SK-N-SH treated with all-trans-retinoic acid at 6 μM for 48 hours (cell line): ENCODE measurements at regions not wholly inside any gene's neighbourhood (a gene's known extent, or its start where the extent isn't known, plus 50 kb on each side); places are given as distances from the start of the nearest gene placed in this dataset.

ENCODE experiments used
- ATAC-seq: fragments of 200-7000 bp; cut with Tn5 transposase; 3 replicates; pipeline ENCODE4 v1.9.1; 2020; ENCODE audit warnings: mild to moderate bottlenecking, moderate library complexity
- ARNTL ChIP-seq: fragments of 450-650 bp; formaldehyde crosslinking; IDR thresholded peaks from 2 replicates; pipeline ENCODE4 v1.5.0; 2020; ENCODE audit warnings: low read depth, mild to moderate bottlenecking, moderate library complexity, borderline replicate concordance
- BACH2 ChIP-seq: fragments of 250-450 bp; sonication (Bioruptor Pico); IDR thresholded peaks from 2 replicates; pipeline ENCODE4 v1.9.0; 2021; ENCODE audit warnings: mild to moderate bottlenecking, borderline replicate concordance
- CSDC2 ChIP-seq: fragments of 250-450 bp; sonication (Bioruptor Pico); IDR thresholded peaks from 2 replicates; pipeline ENCODE4 v1.5.0; 2020; ENCODE audit warnings: mild to moderate bottlenecking, moderate library complexity
- CSRNP3 ChIP-seq: fragments of 250-450 bp; sonication (Bioruptor Pico); IDR thresholded peaks from 2 replicates; pipeline ENCODE4 v1.5.1; 2021; ENCODE audit warnings: mild to moderate bottlenecking, moderate library complexity
- GLIS3 ChIP-seq: fragments of 250-450 bp; sonication (Bioruptor Pico); IDR thresholded peaks from 2 replicates; pipeline ENCODE4 v1.5.0; 2020; ENCODE audit warnings: mild to moderate bottlenecking, moderate library complexity
- ISL1 ChIP-seq: fragments of 250-450 bp; sonication (Bioruptor Pico); IDR thresholded peaks from 2 replicates; pipeline ENCODE4 v2.1.2; 2022; ENCODE audit warnings: mild to moderate bottlenecking, moderate library complexity
- OSR1 ChIP-seq: fragments of 250-450 bp; sonication (Bioruptor Pico); IDR thresholded peaks from 2 replicates; pipeline ENCODE4 v1.8.0; 2022; ENCODE audit warnings: moderate library complexity, mild to moderate bottlenecking, inconsistent platforms
- POU6F1 ChIP-seq: fragments of 250-450 bp; sonication (Bioruptor Pico); IDR thresholded peaks from 2 replicates; pipeline ENCODE4 v1.8.0; 2021; ENCODE audit warnings: low read depth, mild to moderate bottlenecking, moderate library complexity, borderline replicate concordance
- PPARA ChIP-seq: fragments of 250-450 bp; sonication (Bioruptor Pico); IDR thresholded peaks from 2 replicates; pipeline ENCODE4 v1.5.0; 2020; ENCODE audit warnings: mild to moderate bottlenecking, borderline replicate concordance
- RARB ChIP-seq: fragments of 250-450 bp; sonication (Bioruptor Pico); IDR thresholded peaks from 2 replicates; pipeline ENCODE4 v1.8.0; 2021; ENCODE audit warnings: mild to moderate bottlenecking, moderate library complexity
- SNAI2 ChIP-seq: fragments of 250-450 bp; sonication (Bioruptor Pico); IDR thresholded peaks from 2 replicates; pipeline ENCODE4 v1.5.0; 2020; ENCODE audit warnings: mild to moderate bottlenecking, moderate library complexity
- TCF4 ChIP-seq: fragments of 250-450 bp; sonication (Bioruptor Pico); IDR thresholded peaks from 2 replicates; pipeline ENCODE4 v1.8.0; 2021; ENCODE audit warnings: mild to moderate bottlenecking, moderate library complexity, borderline replicate concordance
- TOX ChIP-seq: fragments of 250-450 bp; sonication (Bioruptor Pico); IDR thresholded peaks from 2 replicates; pipeline ENCODE4 v1.8.0; 2021; ENCODE audit warnings: mild to moderate bottlenecking, moderate library complexity, borderline replicate concordance
- ZC3H10 ChIP-seq: fragments of 250-450 bp; sonication (Bioruptor Pico); IDR thresholded peaks from 2 replicates; pipeline ENCODE4 v1.5.1; 2021; ENCODE audit warnings: mild to moderate bottlenecking, moderate library complexity
- ZFP3 ChIP-seq: fragments of 250-450 bp; sonication (Bioruptor Pico); IDR thresholded peaks from 2 replicates; pipeline ENCODE4 v1.5.0; 2020; ENCODE audit warnings: mild to moderate bottlenecking, moderate library complexity
- ZFP30 ChIP-seq: fragments of 450-650 bp; formaldehyde crosslinking; IDR thresholded peaks from 2 replicates; pipeline ENCODE4 v1.5.0; 2022; ENCODE audit warnings: mild to moderate bottlenecking, moderate library complexity
- ZNF565 ChIP-seq: fragments of 450-650 bp; formaldehyde crosslinking; conservative IDR thresholded peaks from 2 replicates; pipeline ENCODE4 v1.5.0; 2020; ENCODE audit warnings: low read depth, mild to moderate bottlenecking, moderate library complexity
- ZNF70 ChIP-seq: fragments of 450-650 bp; formaldehyde crosslinking; IDR thresholded peaks from 2 replicates; pipeline ENCODE4 v1.5.0; 2020; ENCODE audit warnings: mild to moderate bottlenecking, moderate library complexity
- ZNF8 ChIP-seq: fragments of 450-650 bp; formaldehyde crosslinking; IDR thresholded peaks from 2 replicates; pipeline ENCODE4 v1.5.0; 2020; ENCODE audit warnings: mild to moderate bottlenecking, moderate library complexity
- TF ChIP-seq, protein P1 (sequence below): fragments of 250-450 bp; sonication (Bioruptor Pico); IDR thresholded peaks from 2 replicates; pipeline ENCODE4 v1.5.1; 2020; ENCODE audit warnings: low read depth, mild to moderate bottlenecking, moderate library complexity

GRCh38 chr4:100880011-100880410 lies 362.2 kb upstream of the EMCN start (continued):
- no peak for TF ChIP-seq POU6F1
- no peak for TF ChIP-seq PPARA (CRISPR knock-in tag)
- TF ChIP-seq TOX (CRISPR knock-in tag) = no peak
- no peak for TF ChIP-seq ZNF565 (CRISPR knock-in tag)
- no peak for TF ChIP-seq ZNF70 (CRISPR knock-in tag)
- no peak for TF ChIP-seq ZC3H10 (CRISPR knock-in tag)

- TF ChIP-seq ZC3H10 (CRISPR knock-in tag) (no peak), PPARA (CRISPR knock-in tag) (no peak), ZFP30 (CRISPR knock-in tag) (no peak), ZFP3 (CRISPR knock-in tag) (no peak), TOX (CRISPR knock-in tag) (no peak), CSRNP3 (CRISPR knock-in tag) (no peak), ISL1 (CRISPR knock-in tag) (no peak), TCF4 (CRISPR knock-in tag) (no peak), ARNTL (CRISPR knock-in tag) (no peak), OSR1 (CRISPR knock-in tag) (no peak), RARB (CRISPR knock-in tag) (no peak), SNAI2 (CRISPR knock-in tag) (no peak)
- ATAC-seq = no peak
These were observed 361.6 kb upstream of the EMCN start for GRCh38 chr4:100879471-100879870.

GRCh38 chr4:100876546-100876945 lies 358.7 kb upstream of the EMCN start:
- TF ChIP-seq, protein P1, sequence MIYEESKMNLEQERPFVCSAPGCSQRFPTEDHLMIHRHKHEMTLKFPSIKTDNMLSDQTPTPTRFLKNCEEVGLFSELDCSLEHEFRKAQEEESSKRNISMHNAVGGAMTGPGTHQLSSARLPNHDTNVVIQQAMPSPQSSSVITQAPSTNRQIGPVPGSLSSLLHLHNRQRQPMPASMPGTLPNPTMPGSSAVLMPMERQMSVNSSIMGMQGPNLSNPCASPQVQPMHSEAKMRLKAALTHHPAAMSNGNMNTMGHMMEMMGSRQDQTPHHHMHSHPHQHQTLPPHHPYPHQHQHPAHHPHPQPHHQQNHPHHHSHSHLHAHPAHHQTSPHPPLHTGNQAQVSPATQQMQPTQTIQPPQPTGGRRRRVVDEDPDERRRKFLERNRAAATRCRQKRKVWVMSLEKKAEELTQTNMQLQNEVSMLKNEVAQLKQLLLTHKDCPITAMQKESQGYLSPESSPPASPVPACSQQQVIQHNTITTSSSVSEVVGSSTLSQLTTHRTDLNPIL = no peak
- TF ChIP-seq ZNF8 (CRISPR knock-in tag) = no peak
- ATAC-seq = no peak

GRCh38 chr4:100875296-100876068 lies 357.7 kb upstream of the EMCN start:
- TF ChIP-seq TOX (CRISPR knock-in tag) = no peak
- TF ChIP-seq ISL1 (CRISPR knock-in tag) = no peak
- TF ChIP-seq RARB (CRISPR knock-in tag) = no peak
- no peak for TF ChIP-seq SNAI2 (CRISPR knock-in tag)
- no peak for TF ChIP-seq ZNF565 (CRISPR knock-in tag)
- no peak for TF ChIP-seq OSR1 (CRISPR knock-in tag)
- no peak for TF ChIP-seq TCF4 (CRISPR knock-in tag)
- TF ChIP-seq ZNF8 (CRISPR knock-in tag) = no peak
- no peak for TF ChIP-seq ARNTL (CRISPR knock-in tag)
- no peak for TF ChIP-seq CSDC2
- no peak for TF ChIP-seq PPARA (CRISPR knock-in tag)
- TF ChIP-seq POU6F1 = no peak
- no peak for TF ChIP-seq GLIS3 (CRISPR knock-in tag)
- TF ChIP-seq, all 23 proteins: peak for 0
- ATAC-seq = no peak

GRCh38 chr4:100872811-100873210 lies 355.0 kb upstream of the EMCN start:
- peak; percentile 59 for ATAC-seq
- no peak for TF ChIP-seq TCF4 (CRISPR knock-in tag)
- TF ChIP-seq BACH2 = no peak
- TF ChIP-seq, all 23 proteins: peak for 0
